NCI-H526 (cell line): ENCODE measurements at regions not wholly inside any gene's neighbourhood (a gene's known extent, or its start where the extent isn't known, plus 50 kb on each side); places are given as distances from the start of the nearest gene placed in this dataset.

Experiments
- DNase-seq, 2 experiments: peaks; one replicate each; lab custom pipeline; 2025; lab: John Stamatoyannopoulos, UW

- DNase-seq = no peak
Measured at GRCh38 chr13:111969551-111970135, 97.3 kb upstream of the SOX1 start.

- no peak for DNase-seq
Measured at GRCh38 chr13:111970494-111971141, 96.3 kb upstream of the SOX1 start.

DNA sequence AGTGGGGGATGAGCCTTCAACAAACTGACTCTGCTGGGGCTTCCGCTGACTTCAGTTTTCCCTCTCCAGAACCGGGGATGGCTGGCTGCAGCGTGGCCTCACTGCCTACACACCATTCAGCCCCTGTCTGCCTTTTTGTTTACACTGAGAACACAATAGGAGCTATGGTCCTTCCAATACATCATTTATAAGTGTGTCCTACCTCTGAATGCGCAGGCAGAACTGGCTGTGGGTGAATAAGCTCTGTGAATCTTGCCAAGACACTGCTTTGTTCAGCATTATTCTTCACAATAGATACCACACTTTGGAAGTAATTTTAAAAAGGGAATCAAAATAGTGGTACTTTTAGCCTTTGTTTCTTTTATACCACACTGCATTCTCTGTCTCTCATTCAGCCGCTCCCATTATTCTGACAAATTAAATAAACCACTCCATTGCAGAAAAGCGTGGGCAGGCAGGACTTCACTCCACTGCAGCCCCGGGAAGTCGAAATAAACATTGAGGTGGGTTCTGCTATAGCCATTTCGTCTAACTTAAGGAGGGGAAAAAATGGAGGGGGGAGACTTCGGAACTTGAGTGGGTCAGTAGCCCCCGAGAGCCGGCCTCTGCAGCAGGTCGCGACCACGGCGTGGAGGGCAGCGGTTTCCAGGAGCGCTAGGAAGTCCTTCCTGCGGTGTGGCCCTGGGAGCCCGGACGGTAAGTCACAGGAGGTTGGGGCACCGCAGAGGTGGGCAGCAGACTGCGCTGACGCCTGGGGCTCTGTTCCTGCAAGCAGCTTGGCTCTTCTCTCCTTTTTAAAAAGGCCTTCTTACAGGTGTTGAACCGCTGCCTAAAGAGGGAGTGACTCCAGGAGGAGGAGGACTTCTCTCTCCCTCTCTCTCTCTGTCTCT lies 94.8 kb upstream of the SOX1 start:
- no peak for DNase-seq

GRCh38 chr13:111973186-111973585 lies 93.8 kb upstream of the SOX1 start:
- DNase-seq = peak; percentile 40 to 72

DNA sequence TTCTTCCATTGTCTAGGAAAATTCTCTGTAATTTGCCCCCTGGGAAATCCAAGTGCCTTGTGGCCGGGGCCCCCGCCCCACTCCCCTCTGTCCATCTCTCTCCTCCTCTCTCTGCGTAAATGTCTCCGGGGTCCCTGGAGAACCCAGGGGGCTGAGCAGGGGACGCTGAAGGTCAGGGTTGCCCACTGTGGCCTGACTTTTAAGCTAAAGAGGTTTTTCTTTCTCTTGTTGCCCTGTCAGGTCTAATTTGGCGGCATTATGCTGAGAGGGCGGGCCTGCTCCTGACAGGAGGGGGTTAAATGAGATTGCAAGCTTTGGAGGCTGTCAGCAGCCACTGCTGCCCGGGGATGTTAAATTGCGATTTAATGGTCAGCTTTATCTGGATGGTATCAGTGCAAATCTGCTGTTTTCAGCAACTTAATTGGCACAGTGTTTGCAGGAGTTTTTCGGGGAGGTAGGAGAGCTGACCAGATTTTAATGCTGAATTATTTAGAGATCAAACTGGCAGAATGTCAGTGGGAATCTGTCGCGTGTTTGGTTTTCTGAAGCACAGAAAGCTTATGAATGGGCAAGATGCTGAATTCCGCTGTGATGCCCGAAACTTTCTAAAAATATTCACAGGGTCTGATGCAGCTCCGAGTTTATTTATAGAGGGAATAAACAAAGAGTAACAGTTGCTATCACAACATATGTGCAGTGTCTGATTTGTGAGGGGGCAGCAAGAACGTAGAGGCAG lies 93.2 kb upstream of the SOX1 start:
- peak in 1 of 2 experiments; percentile 59 for DNase-seq

- no peak for DNase-seq
Measured at GRCh38 chr13:111974341-111974640, 92.7 kb upstream of the SOX1 start.

DNA sequence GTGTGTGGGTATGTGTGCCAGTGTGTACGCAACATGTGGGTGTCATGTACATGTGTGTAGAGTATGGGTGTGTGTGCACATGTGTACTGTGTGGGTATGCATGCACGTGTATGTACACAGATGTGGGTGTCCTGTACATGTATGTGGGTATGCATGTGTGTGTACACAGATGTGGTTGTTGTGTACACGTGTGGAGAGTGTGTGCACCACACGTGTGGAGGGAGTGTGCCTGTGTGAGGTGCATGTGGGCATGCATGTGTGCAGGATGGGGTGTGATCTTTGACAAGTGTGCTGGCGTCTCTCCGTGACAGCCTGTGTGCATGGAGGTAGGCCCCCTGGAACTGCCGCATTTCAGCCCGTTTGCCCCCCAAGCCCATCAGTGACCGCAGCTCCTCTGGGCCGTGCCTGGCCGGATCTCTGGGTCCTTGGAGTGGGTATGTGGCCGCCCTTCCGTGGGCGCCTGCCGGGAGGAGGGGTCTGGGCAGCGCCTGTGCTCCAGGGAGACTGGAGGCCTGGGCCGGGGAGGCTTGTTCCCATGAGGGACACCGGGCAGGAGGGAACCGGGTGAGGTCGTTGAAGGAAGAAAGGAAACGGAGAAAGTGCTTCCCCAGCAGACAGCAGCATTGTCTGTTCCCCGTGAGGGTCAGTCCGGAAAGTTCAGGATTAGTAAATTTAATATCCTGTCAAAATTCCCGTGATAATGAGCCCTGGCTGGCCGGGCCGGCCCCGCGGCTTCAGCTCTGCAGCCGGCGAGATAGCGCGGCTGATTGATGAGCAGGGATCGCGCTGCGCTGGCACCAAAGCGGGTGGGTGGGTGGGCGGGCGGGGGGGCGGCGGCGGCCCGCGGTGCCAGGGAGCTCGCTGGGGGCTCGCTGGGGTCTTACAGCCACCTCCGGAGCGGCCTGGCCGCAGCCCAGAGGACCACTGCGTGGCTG lies 91.1 kb upstream of the SOX1 start:
- DNase-seq = no peak

- DNase-seq = no peak
Measured at GRCh38 chr13:111976474-111977178, 90.3 kb upstream of the SOX1 start.

DNA sequence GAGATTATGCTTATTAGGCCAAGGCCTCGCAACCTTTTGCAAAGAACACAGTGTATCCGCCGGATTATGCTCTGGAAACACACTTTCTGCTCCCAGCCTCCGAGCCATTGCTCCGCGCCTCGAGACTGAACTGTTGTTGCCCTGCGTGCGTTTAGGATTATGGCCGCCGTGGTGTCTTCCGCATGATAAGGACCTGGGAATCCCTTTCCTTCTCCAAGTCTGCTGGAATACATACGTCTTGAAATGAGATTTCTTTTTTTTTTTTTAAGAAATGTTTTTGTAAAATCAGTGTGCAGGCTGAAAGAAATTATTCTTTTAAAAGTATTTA lies 89.8 kb upstream of the SOX1 start:
- DNase-seq = no peak

DNA sequence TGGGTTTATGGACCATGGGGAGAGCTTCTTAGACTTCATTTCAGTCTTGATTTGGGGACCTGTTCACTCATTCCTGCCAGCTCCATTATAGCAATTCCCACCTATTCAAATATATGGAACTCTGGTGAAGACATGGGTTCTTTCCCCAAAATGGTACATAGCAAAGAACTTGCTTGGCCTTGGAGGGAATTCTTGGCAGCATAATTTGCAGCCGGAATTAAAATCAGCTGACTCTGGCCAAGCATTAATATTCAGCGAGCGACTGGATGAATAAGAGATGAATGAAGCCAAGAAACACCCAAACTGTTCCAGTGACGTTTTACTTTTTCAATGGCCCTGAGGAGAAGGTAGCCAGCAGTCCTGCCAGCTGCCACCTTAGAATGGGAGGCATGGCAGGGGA lies 88.4 kb upstream of the SOX1 start:
- DNase-seq = no peak

DNA sequence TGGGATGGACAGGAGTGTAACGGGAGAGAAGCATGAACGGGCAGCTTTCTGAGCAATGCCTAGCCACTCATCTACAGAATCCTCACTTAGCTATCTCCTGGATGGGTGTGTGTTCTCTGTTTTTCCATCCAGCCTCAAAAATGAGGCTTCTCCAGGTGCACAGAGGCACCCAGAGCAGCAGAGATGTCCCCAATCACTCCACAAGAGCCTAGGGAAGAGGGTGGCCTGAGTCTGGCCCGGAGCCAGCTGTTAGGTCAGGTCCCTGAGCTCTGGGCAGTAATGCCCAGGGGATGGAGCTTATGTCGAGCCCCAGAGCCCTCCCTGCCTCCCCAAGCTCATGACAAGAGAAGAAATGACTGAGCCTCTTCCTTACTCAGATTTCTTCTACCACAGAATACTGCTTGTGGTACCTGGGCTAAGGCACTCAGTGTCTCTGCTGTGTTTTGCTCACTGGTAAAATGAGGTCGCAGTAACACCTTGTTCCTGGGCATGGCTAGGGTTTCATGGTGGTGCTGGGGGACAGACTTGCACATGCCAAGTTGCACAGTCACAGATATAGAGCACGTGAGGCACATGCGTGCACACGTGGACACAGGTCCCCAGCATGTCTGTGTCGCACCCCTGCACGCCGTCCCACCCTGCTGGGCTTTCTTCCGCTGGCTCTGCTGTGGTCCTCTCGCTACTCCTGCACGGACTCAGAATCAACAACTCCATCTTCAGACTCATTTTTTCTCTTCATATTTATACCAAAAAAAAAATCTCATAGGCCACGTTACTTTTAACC lies 86.6 kb upstream of the SOX1 start:
- no peak for DNase-seq

GRCh38 chr13:111981006-111981405 lies 85.9 kb upstream of the SOX1 start:
- DNase-seq = no peak

DNA sequence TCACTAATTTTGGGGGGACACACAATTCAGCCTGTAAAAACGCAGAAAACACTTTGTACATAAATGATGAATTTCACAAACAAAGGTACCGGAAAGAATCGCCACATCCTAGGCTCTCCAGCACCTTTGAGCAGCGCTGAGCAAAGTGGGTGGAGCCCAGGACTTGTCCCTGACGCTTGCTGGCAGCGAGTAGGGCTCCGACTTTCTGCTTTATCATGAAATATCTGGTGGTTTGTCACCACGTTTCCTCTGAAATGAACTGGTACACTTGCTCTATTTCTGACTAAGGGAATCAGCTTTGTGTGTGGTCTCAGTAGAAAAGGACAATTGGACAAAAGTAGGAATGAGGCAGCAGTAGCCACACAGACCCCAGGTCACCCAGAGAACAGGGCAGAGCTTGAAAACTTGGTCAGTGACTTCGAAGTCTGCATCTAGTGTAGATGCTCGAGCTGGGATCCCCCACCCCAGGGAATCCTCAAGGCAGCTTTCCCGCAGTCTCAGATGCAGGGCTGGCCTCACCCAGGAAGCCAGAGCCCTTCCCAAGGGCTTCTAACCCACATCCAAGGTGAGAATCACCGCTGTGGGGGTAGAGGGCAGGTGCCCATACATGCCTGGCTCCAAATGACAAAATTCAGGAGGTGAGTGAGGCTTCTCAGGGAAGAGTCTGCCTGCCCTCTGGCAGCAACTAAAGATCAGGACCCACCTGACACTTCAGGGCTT lies 85.3 kb upstream of the SOX1 start:
- no peak for DNase-seq

GRCh38 chr13:111984349-111984748 lies 82.6 kb upstream of the SOX1 start:
- no peak for DNase-seq

DNA sequence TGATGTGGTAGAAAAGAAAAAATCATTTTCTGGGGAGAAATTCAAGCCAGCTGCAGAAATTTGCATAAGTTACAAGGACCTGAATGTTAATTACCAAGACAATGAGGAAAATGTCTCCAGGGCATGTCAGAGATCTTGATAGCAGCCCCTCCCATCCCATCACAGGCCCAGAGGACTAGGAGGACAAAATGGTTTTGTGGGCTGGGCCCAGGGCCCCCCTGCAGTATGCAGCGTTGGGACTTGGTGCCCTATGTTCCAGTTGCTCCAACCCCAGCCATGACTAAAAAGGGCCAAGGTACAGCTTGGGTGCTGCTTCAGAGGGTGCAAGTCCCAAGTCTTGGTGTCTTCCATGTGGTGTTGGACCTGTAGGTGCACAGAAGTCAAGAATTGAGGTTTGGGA lies 76.6 kb upstream of the SOX1 start:
- no peak for DNase-seq

- no peak for DNase-seq
Measured at GRCh38 chr13:111992911-111993310, 74.0 kb upstream of the SOX1 start.

GRCh38 chr13:111993691-111994090 lies 73.3 kb upstream of the SOX1 start:
- no peak for DNase-seq

- DNase-seq = no peak
Measured at GRCh38 chr13:111994578-111994977, 72.4 kb upstream of the SOX1 start.

DNA sequence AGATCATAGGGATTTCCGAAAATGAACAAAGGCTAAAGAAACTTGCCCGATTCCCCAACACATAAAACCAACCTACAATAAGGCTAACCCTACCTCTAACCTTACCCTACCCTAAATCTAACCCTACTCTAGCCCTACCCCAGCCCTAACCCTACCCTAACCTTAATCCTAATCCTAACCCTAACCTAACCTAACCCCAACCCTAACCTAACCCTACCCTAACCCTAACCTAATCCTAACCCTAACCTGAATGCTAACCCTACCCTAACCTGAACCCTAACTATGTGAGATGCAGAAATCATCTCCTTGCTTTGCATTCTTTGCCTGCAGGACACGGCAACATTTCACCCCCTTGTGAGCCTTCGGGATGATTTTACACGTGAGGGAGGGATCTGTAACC lies 67.6 kb upstream of the SOX1 start:
- no peak for DNase-seq

GRCh38 chr13:112000888-112001287 lies 66.1 kb upstream of the SOX1 start:
- DNase-seq = no peak
